HEK293T (cell line): ENCODE measurements at regions not wholly inside any gene's neighbourhood (a gene's known extent, or its start where the extent isn't known, plus 50 kb on each side); places are given as distances from the start of the nearest gene placed in this dataset.
"Not testable (repeated sequence)": the region's sequence is repeated elsewhere in the genome, so short reads cannot be mapped to it uniquely, and the experiment has no call there.

Experiments used
- ARNT ChIP-seq: fragments of 450-650 bp; IDR thresholded peaks from 2 replicates; pipeline ENCODE4 v1.6.1; 2017; ENCODE audit warnings: mild to moderate bottlenecking
- BHLHE40 ChIP-seq: fragments of 450-650 bp; IDR thresholded peaks from 2 replicates; pipeline ENCODE4 v1.6.1; 2016; ENCODE audit warnings: mild to moderate bottlenecking, moderate library complexity, borderline replicate concordance
- ELF4 ChIP-seq: fragments of 450-650 bp; IDR thresholded peaks from 2 replicates; pipeline ENCODE4 v1.6.1; 2017; ENCODE audit warnings: antibody characterized with exemption
- FOXA1 ChIP-seq: fragments of 450-650 bp; IDR thresholded peaks from 2 replicates; pipeline ENCODE4 v1.6.1; 2016; ENCODE audit warnings: mild to moderate bottlenecking
- FOXM1 ChIP-seq: fragments of 450-650 bp; IDR thresholded peaks from 2 replicates; pipeline ENCODE4 v1.6.1; 2017; ENCODE audit warnings: mild to moderate bottlenecking, borderline replicate concordance
- HDGF ChIP-seq: fragments of 450-650 bp; IDR thresholded peaks from 2 replicates; pipeline ENCODE4 v1.6.1; 2017; ENCODE audit warnings: antibody characterized with exemption, borderline replicate concordance
- L3MBTL2 ChIP-seq: fragments of 450-650 bp; conservative IDR thresholded peaks from 2 replicates; pipeline ENCODE4 v1.6.1; 2016; ENCODE audit warnings: mild to moderate bottlenecking
- LEF1 ChIP-seq: fragments of 450-650 bp; IDR thresholded peaks from 2 replicates; pipeline ENCODE4 v1.6.1; 2017; ENCODE audit warnings: mild to moderate bottlenecking, borderline replicate concordance
- NFRKB ChIP-seq: fragments of 450-650 bp; IDR thresholded peaks from 2 replicates; pipeline ENCODE4 v1.6.1; 2016; ENCODE audit warnings: mild to moderate bottlenecking, moderate library complexity
- SP1 ChIP-seq: fragments of 450-650 bp; IDR thresholded peaks from 2 replicates; pipeline ENCODE4 v1.6.1; 2017
- SUZ12 ChIP-seq: fragments of 450-650 bp; IDR thresholded peaks from 2 replicates; pipeline ENCODE4 v1.6.1; 2016; ENCODE audit warnings: mild to moderate bottlenecking
- TARDBP ChIP-seq: fragments of 450-650 bp; IDR thresholded peaks from 2 replicates; pipeline ENCODE4 v1.6.1; 2016
- ZNF384 ChIP-seq: fragments of 450-650 bp; IDR thresholded peaks from 2 replicates; pipeline ENCODE4 v1.6.1; 2016

DNA sequence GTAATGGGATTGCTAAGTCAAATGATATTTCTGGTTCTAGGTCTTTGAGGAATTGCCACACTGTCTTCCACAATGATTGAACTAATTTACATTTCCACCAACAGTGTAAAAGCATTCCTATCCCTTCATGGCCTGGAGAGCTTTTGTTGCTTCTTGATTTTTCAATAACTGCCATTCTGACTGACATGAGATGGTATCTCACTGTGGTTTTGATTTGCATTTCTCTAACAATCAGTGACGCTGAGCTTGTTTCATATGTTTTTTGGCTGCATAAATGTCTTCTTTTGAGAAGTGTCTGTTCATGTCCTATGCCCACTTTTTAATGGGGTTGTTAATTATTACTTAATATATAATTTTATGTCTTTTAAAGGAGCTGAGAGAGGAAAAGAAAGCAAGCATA is 177.7 kb upstream of the VLDLR start:
- not testable (repeated sequence) for TF ChIP-seq LEF1, TARDBP, ELF4, ARNT, HDGF, FOXM1, ZNF384, SUZ12, L3MBTL2, FOXA1, NFRKB, SP1, BHLHE40
